Activated CD4-positive, alpha-beta T cell treated with anti-CD3 and anti-CD28 coated beads, Interleukin-10, Interleukin-2, amounts not matched to agents 100 ng/mL and 50 ng/mL, durations not matched to agents 16 hours and 8 hours (primary cell): ENCODE measurements at regions not wholly inside any gene's neighbourhood (a gene's known extent, or its start where the extent isn't known, plus 50 kb on each side); places are given as distances from the start of the nearest gene placed in this dataset.

Source experiments
- DNase-seq: peaks from one replicate; pipeline ENCODE4 v3.0.0-alpha.2; 2020

- no peak for DNase-seq
Observed at GRCh38 chr5:4773827-4774317, 366.3 kb upstream of the ADAMTS16 start.

- no peak for DNase-seq
Observed at GRCh38 chr5:4777435-4777834, 362.7 kb upstream of the ADAMTS16 start.

- no peak for DNase-seq
Observed at GRCh38 chr5:4780633-4781032, 359.5 kb upstream of the ADAMTS16 start.

GRCh38 chr5:4781299-4781698 is 358.8 kb upstream of the ADAMTS16 start:
- no peak for DNase-seq

- no peak for DNase-seq
Observed at GRCh38 chr5:4785971-4786370, 354.2 kb upstream of the ADAMTS16 start.

- no peak for DNase-seq
Observed at GRCh38 chr5:4797445-4797844, 342.7 kb upstream of the ADAMTS16 start.

GRCh38 chr5:4802044-4802443 is 338.1 kb upstream of the ADAMTS16 start:
- no peak for DNase-seq

GRCh38 chr5:4804691-4805360 is 335.3 kb upstream of the ADAMTS16 start:
- DNase-seq, result no peak

- no peak for DNase-seq
Observed at GRCh38 chr5:4815002-4815401, 325.1 kb upstream of the ADAMTS16 start.

GRCh38 chr5:4817767-4818166 is 322.4 kb upstream of the ADAMTS16 start:
- no peak for DNase-seq

GRCh38 chr5:4831325-4831724 is 308.8 kb upstream of the ADAMTS16 start:
- no peak for DNase-seq

- no peak for DNase-seq
Observed at GRCh38 chr5:4832471-4832870, 307.7 kb upstream of the ADAMTS16 start.

GRCh38 chr5:4833104-4833738 is 306.9 kb upstream of the ADAMTS16 start:
- no peak for DNase-seq

- no peak for DNase-seq
Observed at GRCh38 chr5:4837489-4838058, 302.6 kb upstream of the ADAMTS16 start.

- DNase-seq, result no peak
Observed at GRCh38 chr5:4845221-4845620, 294.9 kb upstream of the ADAMTS16 start.

GRCh38 chr5:4847766-4848165 is 292.4 kb upstream of the ADAMTS16 start:
- no peak for DNase-seq

- no peak for DNase-seq
Observed at GRCh38 chr5:4855036-4855435, 285.1 kb upstream of the ADAMTS16 start.

- no peak for DNase-seq
Observed at GRCh38 chr5:4855880-4856279, 284.2 kb upstream of the ADAMTS16 start.

- no peak for DNase-seq
Observed at GRCh38 chr5:4857761-4858160, 282.4 kb upstream of the ADAMTS16 start.

- DNase-seq, result no peak
Observed at GRCh38 chr5:4859500-4860235, 280.5 kb upstream of the ADAMTS16 start.

- no peak for DNase-seq
Observed at GRCh38 chr5:4860631-4861030, 279.5 kb upstream of the ADAMTS16 start.

- DNase-seq, result peak; percentile 13
Observed at GRCh38 chr5:4862500-4862899, 277.6 kb upstream of the ADAMTS16 start.

- no peak for DNase-seq
Observed at GRCh38 chr5:4866131-4866659, 273.9 kb upstream of the ADAMTS16 start.
